ENCODE measurements at regions not wholly inside any gene's neighbourhood (a gene's known extent, or its start where the extent isn't known, plus 50 kb on each side); places are given as distances from the start of the nearest gene placed in this dataset.
"Not testable (repeated sequence)": the region's sequence is repeated elsewhere in the genome, so short reads cannot be mapped to it uniquely, and the experiment has no call there.

- Histone ChIP-seq H3K36me3 (ENCODE audit: insufficient read depth, low read depth, low read length) (no peaks in the 10 kb centered on the region), H3K9me3 (ENCODE audit: insufficient read depth, low read depth, low read length) (no peaks in the 10 kb centered on the region), H3K27me3 (ENCODE audit: insufficient read depth, low read length) (no peaks in the 10 kb centered on the region), H3K27ac (ENCODE audit: low read length) (no peak overlapping the region), H3K4me1 (ENCODE audit: insufficient read depth, low read length) (no peaks in the 10 kb centered on the region), H3K9ac (ENCODE audit: low read depth, low read length) (no peak overlapping the region), H3K4me3 (ENCODE audit: low read length) (no peak overlapping the region)
Measured at GRCh38 chr5:33118761-33119415, 321.9 kb upstream of the TARS1 start.

- Histone ChIP-seq H3K36me3 (ENCODE audit: insufficient read depth, low read depth, low read length) (no peaks in the 10 kb centered on the region), H3K27me3 (ENCODE audit: insufficient read depth, low read length) (no peaks in the 10 kb centered on the region), H3K9ac (ENCODE audit: low read depth, low read length) (no peak overlapping the region), H3K9me3 (ENCODE audit: insufficient read depth, low read depth, low read length) (no peaks in the 10 kb centered on the region), H3K27ac (ENCODE audit: low read length) (no peak overlapping the region), H3K4me3 (ENCODE audit: low read length) (no peak overlapping the region), H3K4me1 (ENCODE audit: insufficient read depth, low read length) (no peaks in the 10 kb centered on the region)
Measured at GRCh38 chr5:33120671-33121070, 320.1 kb upstream of the TARS1 start.

GRCh38 chr5:33129309-33129708, 311.5 kb upstream of the TARS1 start:
- no peaks in the 10 kb centered on the region for H3K27me3 ChIP-seq (ENCODE audit: insufficient read depth, low read length)
- H3K9ac ChIP-seq (ENCODE audit: low read depth, low read length): no peak overlapping the region
- no peak overlapping the region for H3K4me3 ChIP-seq (ENCODE audit: low read length)

GRCh38 chr5:33136785-33137184, 304.0 kb upstream of the TARS1 start:
- peaks cover 7% of the 10 kb centered on the region for H3K9me3 ChIP-seq (ENCODE audit: insufficient read depth, low read depth, low read length)
- H3K4me3 ChIP-seq (ENCODE audit: low read length): no peak overlapping the region
- no peaks in the 10 kb centered on the region for H3K4me1 ChIP-seq (ENCODE audit: insufficient read depth, low read length)
- H3K36me3 ChIP-seq (ENCODE audit: insufficient read depth, low read depth, low read length): no peaks in the 10 kb centered on the region
- no peaks in the 10 kb centered on the region for H3K27me3 ChIP-seq (ENCODE audit: insufficient read depth, low read length)
- H3K9ac ChIP-seq (ENCODE audit: low read depth, low read length): no peak overlapping the region
- H3K27ac ChIP-seq (ENCODE audit: low read length): no peak overlapping the region

More at GRCh38 chr5:33129309-33129708, 311.5 kb upstream of the TARS1 start:
- peaks cover 21% of the 10 kb centered on the region for H3K9me3 ChIP-seq (ENCODE audit: insufficient read depth, low read depth, low read length)
- H3K36me3 ChIP-seq (ENCODE audit: insufficient read depth, low read depth, low read length): no peaks in the 10 kb centered on the region
- no peak overlapping the region for H3K27ac ChIP-seq (ENCODE audit: low read length)
- no peaks in the 10 kb centered on the region for H3K4me1 ChIP-seq (ENCODE audit: insufficient read depth, low read length)

GRCh38 chr5:33138145-33138544, 302.6 kb upstream of the TARS1 start:
- H3K4me1 ChIP-seq (ENCODE audit: insufficient read depth, low read length); H3K4me3 ChIP-seq (ENCODE audit: low read length); H3K27me3 ChIP-seq (ENCODE audit: insufficient read depth, low read length); H3K9me3 ChIP-seq (ENCODE audit: insufficient read depth, low read depth, low read length); H3K27ac ChIP-seq (ENCODE audit: low read length); H3K36me3 ChIP-seq (ENCODE audit: insufficient read depth, low read depth, low read length); H3K9ac ChIP-seq (ENCODE audit: low read depth, low read length): not testable (repeated sequence)

GRCh38 chr5:33143405-33144123, 297.2 kb upstream of the TARS1 start:
- Histone ChIP-seq H3K9ac (ENCODE audit: low read depth, low read length) (no peak overlapping the region), H3K36me3 (ENCODE audit: insufficient read depth, low read depth, low read length) (no peaks in the 10 kb centered on the region), H3K9me3 (ENCODE audit: insufficient read depth, low read depth, low read length) (no peaks in the 10 kb centered on the region; the same call in 1 of the 2 replicates), H3K4me1 (ENCODE audit: insufficient read depth, low read length) (no peaks in the 10 kb centered on the region), H3K27ac (ENCODE audit: low read length) (no peak overlapping the region), H3K27me3 (ENCODE audit: insufficient read depth, low read length) (no peaks in the 10 kb centered on the region), H3K4me3 (ENCODE audit: low read length) (no peak overlapping the region)

- H3K27me3 ChIP-seq (ENCODE audit: insufficient read depth, low read length): no peaks in the 10 kb centered on the region
- no peaks in the 10 kb centered on the region for H3K36me3 ChIP-seq (ENCODE audit: insufficient read depth, low read depth, low read length)
- no peak overlapping the region for H3K4me3 ChIP-seq (ENCODE audit: low read length)
- H3K4me1 ChIP-seq (ENCODE audit: insufficient read depth, low read length): no peaks in the 10 kb centered on the region
- no peak overlapping the region for H3K27ac ChIP-seq (ENCODE audit: low read length)
- no peak overlapping the region for H3K9ac ChIP-seq (ENCODE audit: low read depth, low read length)
- H3K9me3 ChIP-seq (ENCODE audit: insufficient read depth, low read depth, low read length): no peaks in the 10 kb centered on the region
Measured at GRCh38 chr5:33146881-33147280, 293.9 kb upstream of the TARS1 start.

GRCh38 chr5:33148076-33148513, 292.7 kb upstream of the TARS1 start:
- Histone ChIP-seq H3K27me3 (ENCODE audit: insufficient read depth, low read length) (no peaks in the 10 kb centered on the region), H3K27ac (ENCODE audit: low read length) (no peak overlapping the region), H3K9ac (ENCODE audit: low read depth, low read length) (no peak overlapping the region), H3K36me3 (ENCODE audit: insufficient read depth, low read depth, low read length) (no peaks in the 10 kb centered on the region), H3K4me3 (ENCODE audit: low read length) (no peak overlapping the region), H3K4me1 (ENCODE audit: insufficient read depth, low read length) (no peaks in the 10 kb centered on the region), H3K9me3 (ENCODE audit: insufficient read depth, low read depth, low read length) (no peaks in the 10 kb centered on the region)

GRCh38 chr5:33153372-33153771, 287.4 kb upstream of the TARS1 start:
- no peaks in the 10 kb centered on the region for H3K9me3 ChIP-seq (ENCODE audit: insufficient read depth, low read depth, low read length)
- no peaks in the 10 kb centered on the region for H3K4me1 ChIP-seq (ENCODE audit: insufficient read depth, low read length)
- no peak overlapping the region for H3K27ac ChIP-seq (ENCODE audit: low read length)

GRCh38 chr5:33153831-33154230, 286.9 kb upstream of the TARS1 start:
- no peaks in the 10 kb centered on the region for H3K9me3 ChIP-seq (ENCODE audit: insufficient read depth, low read depth, low read length)
- H3K27me3 ChIP-seq (ENCODE audit: insufficient read depth, low read length): no peaks in the 10 kb centered on the region
- H3K4me1 ChIP-seq (ENCODE audit: insufficient read depth, low read length): no peaks in the 10 kb centered on the region
- no peaks in the 10 kb centered on the region for H3K36me3 ChIP-seq (ENCODE audit: insufficient read depth, low read depth, low read length)
- no peak overlapping the region for H3K9ac ChIP-seq (ENCODE audit: low read depth, low read length)
- no peak overlapping the region for H3K27ac ChIP-seq (ENCODE audit: low read length)
- H3K4me3 ChIP-seq (ENCODE audit: low read length): no peak overlapping the region

More at GRCh38 chr5:33153372-33153771, 287.4 kb upstream of the TARS1 start:
- H3K36me3 ChIP-seq (ENCODE audit: insufficient read depth, low read depth, low read length): no peaks in the 10 kb centered on the region
- H3K27me3 ChIP-seq (ENCODE audit: insufficient read depth, low read length): no peaks in the 10 kb centered on the region
- H3K4me3 ChIP-seq (ENCODE audit: low read length): no peak overlapping the region
- H3K9ac ChIP-seq (ENCODE audit: low read depth, low read length): no peak overlapping the region

- no peak overlapping the region for H3K4me3 ChIP-seq (ENCODE audit: low read length)
- no peak overlapping the region for H3K27ac ChIP-seq (ENCODE audit: low read length)
- no peaks in the 10 kb centered on the region for H3K36me3 ChIP-seq (ENCODE audit: insufficient read depth, low read depth, low read length)
- no peaks in the 10 kb centered on the region for H3K4me1 ChIP-seq (ENCODE audit: insufficient read depth, low read length)
- no peak overlapping the region for H3K9ac ChIP-seq (ENCODE audit: low read depth, low read length)
- no peaks in the 10 kb centered on the region for H3K9me3 ChIP-seq (ENCODE audit: insufficient read depth, low read depth, low read length)
- no peaks in the 10 kb centered on the region for H3K27me3 ChIP-seq (ENCODE audit: insufficient read depth, low read length)
Measured at GRCh38 chr5:33160871-33161270, 279.9 kb upstream of the TARS1 start.

GRCh38 chr5:33161421-33161820, 279.3 kb upstream of the TARS1 start:
- Histone ChIP-seq H3K27ac (ENCODE audit: low read length) (no peak overlapping the region), H3K36me3 (ENCODE audit: insufficient read depth, low read depth, low read length) (no peaks in the 10 kb centered on the region), H3K4me1 (ENCODE audit: insufficient read depth, low read length) (no peaks in the 10 kb centered on the region), H3K9ac (ENCODE audit: low read depth, low read length) (no peak overlapping the region), H3K4me3 (ENCODE audit: low read length) (no peak overlapping the region), H3K27me3 (ENCODE audit: insufficient read depth, low read length) (no peaks in the 10 kb centered on the region), H3K9me3 (ENCODE audit: insufficient read depth, low read depth, low read length) (no peaks in the 10 kb centered on the region)
